ENCODE measurements at regions not wholly inside any gene's neighbourhood (a gene's known extent, or its start where the extent isn't known, plus 50 kb on each side); places are given as distances from the start of the nearest gene placed in this dataset.

- intact Hi-C loops (cut with DNase I), result no loop called here
- DNase-seq (ENCODE audit: missing footprints) (no peak), ATAC-seq (no peak)
Observed at GRCh38 chr13:106986687-106987426, 418.9 kb upstream of the ARGLU1 start.

GRCh38 chr13:106986033-106986484 is 418.1 kb upstream of the ARGLU1 start:
- ATAC-seq (peak; percentile 75), DNase-seq (ENCODE audit: missing footprints) (no peak)
- intact Hi-C loops (cut with DNase I), result no loop called here

- intact Hi-C loops (cut with DNase I), result no loop called here
- ATAC-seq (no peak), DNase-seq (ENCODE audit: missing footprints) (no peak)
Observed at GRCh38 chr13:106985481-106985880, 417.5 kb upstream of the ARGLU1 start.

GRCh38 chr13:106981051-106981450 is 413.1 kb upstream of the ARGLU1 start:
- intact Hi-C loops (cut with DNase I), result no loop called here
- DNase-seq (ENCODE audit: missing footprints), result no peak
- peak; percentile 48 for ATAC-seq

GRCh38 chr13:106967391-106967790 is 399.5 kb upstream of the ARGLU1 start:
- DNase-seq (ENCODE audit: missing footprints), result no peak
- ATAC-seq, result no peak
- intact Hi-C loops (cut with DNase I), result no loop called here

- ATAC-seq, result no peak
- intact Hi-C loops (cut with DNase I), result no loop called here
- DNase-seq (ENCODE audit: missing footprints), result no peak
Observed at GRCh38 chr13:106963151-106963550, 395.2 kb upstream of the ARGLU1 start.

- intact Hi-C loops (cut with DNase I), result no loop called here
- DNase-seq (ENCODE audit: missing footprints), result no peak
- ATAC-seq, result no peak
Observed at GRCh38 chr13:106961651-106962050, 393.7 kb upstream of the ARGLU1 start.

GRCh38 chr13:106961216-106961615 is 393.3 kb upstream of the ARGLU1 start:
- no peak for DNase-seq (ENCODE audit: missing footprints)
- intact Hi-C loops (cut with DNase I), result no loop called here

GRCh38 chr13:106958621-106959048 is 390.7 kb upstream of the ARGLU1 start:
- intact Hi-C loops (cut with DNase I), result no loop called here
- DNase-seq (ENCODE audit: missing footprints), result no peak
- no peak for ATAC-seq

More at GRCh38 chr13:106961216-106961615, 393.3 kb upstream of the ARGLU1 start:
- no peak for ATAC-seq

GRCh38 chr13:106942563-106942962 is 374.6 kb upstream of the ARGLU1 start:
- ATAC-seq (no peak), DNase-seq (ENCODE audit: missing footprints) (no peak)
- intact Hi-C loops (cut with DNase I), result no loop called here

GRCh38 chr13:106941779-106942178 is 373.8 kb upstream of the ARGLU1 start:
- ATAC-seq (no peak), DNase-seq (ENCODE audit: missing footprints) (no peak)
- intact Hi-C loops (cut with DNase I), result no loop called here

- no peak for DNase-seq (ENCODE audit: missing footprints)
- no peak for ATAC-seq
- intact Hi-C loops (cut with DNase I), result loop anchor here (10.0 kb wide), 1 partner anchor 277 kb away; no protein-coding TSS in a partner anchor
Observed at GRCh38 chr13:106927421-106927820, 359.5 kb upstream of the ARGLU1 start.

- intact Hi-C loops (cut with DNase I), result loop anchor here (10.0 kb wide), 1 partner anchor 282 kb away; no protein-coding TSS in a partner anchor
- no peak for ATAC-seq
- DNase-seq (ENCODE audit: missing footprints), result no peak
Observed at GRCh38 chr13:106922384-106922783, 354.4 kb upstream of the ARGLU1 start.

- DNase-seq (ENCODE audit: missing footprints), result no peak
- ATAC-seq, result peak; percentile 59
- intact Hi-C loops (cut with DNase I), result loop anchor here (2.0 to 10.0 kb wide), 9 partner anchors 47 to 383 kb away; no protein-coding TSS in a partner anchor
Observed at GRCh38 chr13:106919638-106920037, 351.7 kb upstream of the ARGLU1 start.

- DNase-seq (ENCODE audit: missing footprints) (no peak), ATAC-seq (no peak)
- intact Hi-C loops (cut with DNase I), result loop anchor here (2.0 to 5.0 kb wide), 8 partner anchors 47 to 382 kb away; no protein-coding TSS in a partner anchor
Observed at GRCh38 chr13:106919133-106919532, 351.2 kb upstream of the ARGLU1 start.

GRCh38 chr13:106918557-106918860 is 350.6 kb upstream of the ARGLU1 start:
- no peak for DNase-seq (ENCODE audit: missing footprints)
- intact Hi-C loops (cut with DNase I), result loop anchor here (2.0 to 5.0 kb wide), 8 partner anchors 46 to 382 kb away; no protein-coding TSS in a partner anchor
- ATAC-seq, result no peak

- ATAC-seq (peak; percentile 94), DNase-seq (ENCODE audit: missing footprints) (peak; percentile 84)
- intact Hi-C loops (cut with DNase I), result loop anchor here (2.0 to 5.0 kb wide), 8 partner anchors 46 to 381 kb away; no protein-coding TSS in a partner anchor
Observed at GRCh38 chr13:106917673-106918556, 350.0 kb upstream of the ARGLU1 start.

- intact Hi-C loops (cut with DNase I), result loop anchor here (5.0 kb wide), 5 partner anchors 45 to 365 kb away; no protein-coding TSS in a partner anchor
- DNase-seq (ENCODE audit: missing footprints) (no peak), ATAC-seq (no peak)
Observed at GRCh38 chr13:106917024-106917571, 349.2 kb upstream of the ARGLU1 start.

GRCh38 chr13:106916329-106916976 is 348.5 kb upstream of the ARGLU1 start:
- ATAC-seq (no peak), DNase-seq (ENCODE audit: missing footprints) (no peak)
- intact Hi-C loops (cut with DNase I), result loop anchor here (5.0 kb wide), 5 partner anchors 44 to 364 kb away; no protein-coding TSS in a partner anchor
